WTC11 (cell line): ENCODE measurements at regions not wholly inside any gene's neighbourhood (a gene's known extent, or its start where the extent isn't known, plus 50 kb on each side); places are given as distances from the start of the nearest gene placed in this dataset.

Experiments
- CBFB ChIP-seq: sonication (generic); formaldehyde crosslinking; IDR thresholded peaks from 2 replicates; pipeline ENCODE4 v1.8.1; 2022; ENCODE audit warnings: mild to moderate bottlenecking, low read depth, missing genetic modification reagents
- ELF4 ChIP-seq: sonication (generic); formaldehyde crosslinking; IDR thresholded peaks from 2 replicates; pipeline ENCODE4 v1.8.1; 2022; ENCODE audit warnings: low read depth, mild to moderate bottlenecking, moderate library complexity, missing genetic modification reagents
- PRRX2 ChIP-seq: fragments of 250-450 bp; sonication (Bioruptor Pico); IDR thresholded peaks from 2 replicates; pipeline ENCODE4 v1.8.0; 2021; ENCODE audit warnings: mild to moderate bottlenecking
- ZBTB21 ChIP-seq: sonication (generic); formaldehyde crosslinking; IDR thresholded peaks from 2 replicates; pipeline ENCODE4 v1.8.1; 2023; ENCODE audit warnings: mild to moderate bottlenecking, missing genetic modification reagents, borderline replicate concordance
- ZNF219 ChIP-seq: sonication (generic); formaldehyde crosslinking; IDR thresholded peaks from 2 replicates; pipeline ENCODE4 v1.8.0; 2023; ENCODE audit warnings: missing genetic modification reagents, mild to moderate bottlenecking, borderline replicate concordance
- ZNF512 ChIP-seq: sonication (generic); formaldehyde crosslinking; IDR thresholded peaks from 2 replicates; pipeline ENCODE4 v1.8.1; 2022; ENCODE audit warnings: missing genetic modification reagents, borderline replicate concordance
- TF ChIP-seq, protein P1 (sequence below): sonication (generic); formaldehyde crosslinking; IDR thresholded peaks from 2 replicates; pipeline ENCODE4 v1.8.0; 2022; ENCODE audit warnings: mild to moderate bottlenecking, missing genetic modification reagents
- TF ChIP-seq, protein P2 (sequence below): sonication (generic); formaldehyde crosslinking; IDR thresholded peaks from 2 replicates; pipeline ENCODE4 v1.8.1; 2023; ENCODE audit warnings: mild to moderate bottlenecking, missing genetic modification reagents

- TF ChIP-seq PRRX2 (CRISPR knock-in tag) (no peak), CBFB (CRISPR knock-in tag) (no peak), ELF4 (CRISPR knock-in tag) (no peak), ZNF512 (CRISPR knock-in tag) (no peak), ZNF219 (no peak), ZBTB21 (CRISPR knock-in tag) (no peak)
- TF ChIP-seq, protein P1, sequence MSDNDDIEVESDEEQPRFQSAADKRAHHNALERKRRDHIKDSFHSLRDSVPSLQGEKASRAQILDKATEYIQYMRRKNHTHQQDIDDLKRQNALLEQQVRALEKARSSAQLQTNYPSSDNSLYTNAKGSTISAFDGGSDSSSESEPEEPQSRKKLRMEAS: no peak
- TF ChIP-seq, protein P2, sequence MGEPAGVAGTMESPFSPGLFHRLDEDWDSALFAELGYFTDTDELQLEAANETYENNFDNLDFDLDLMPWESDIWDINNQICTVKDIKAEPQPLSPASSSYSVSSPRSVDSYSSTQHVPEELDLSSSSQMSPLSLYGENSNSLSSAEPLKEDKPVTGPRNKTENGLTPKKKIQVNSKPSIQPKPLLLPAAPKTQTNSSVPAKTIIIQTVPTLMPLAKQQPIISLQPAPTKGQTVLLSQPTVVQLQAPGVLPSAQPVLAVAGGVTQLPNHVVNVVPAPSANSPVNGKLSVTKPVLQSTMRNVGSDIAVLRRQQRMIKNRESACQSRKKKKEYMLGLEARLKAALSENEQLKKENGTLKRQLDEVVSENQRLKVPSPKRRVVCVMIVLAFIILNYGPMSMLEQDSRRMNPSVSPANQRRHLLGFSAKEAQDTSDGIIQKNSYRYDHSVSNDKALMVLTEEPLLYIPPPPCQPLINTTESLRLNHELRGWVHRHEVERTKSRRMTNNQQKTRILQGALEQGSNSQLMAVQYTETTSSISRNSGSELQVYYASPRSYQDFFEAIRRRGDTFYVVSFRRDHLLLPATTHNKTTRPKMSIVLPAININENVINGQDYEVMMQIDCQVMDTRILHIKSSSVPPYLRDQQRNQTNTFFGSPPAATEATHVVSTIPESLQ (CRISPR knock-in tag): no peak
Observed at GRCh38 chr5:172509405-172509781, 55.1 kb upstream of the SH3PXD2B start.
